ENCODE measurements at regions not wholly inside any gene's neighbourhood (a gene's known extent, or its start where the extent isn't known, plus 50 kb on each side); places are given as distances from the start of the nearest gene placed in this dataset.
"Not testable (repeated sequence)": the region's sequence is repeated elsewhere in the genome, so short reads cannot be mapped to it uniquely, and the experiment has no call there.

DNA sequence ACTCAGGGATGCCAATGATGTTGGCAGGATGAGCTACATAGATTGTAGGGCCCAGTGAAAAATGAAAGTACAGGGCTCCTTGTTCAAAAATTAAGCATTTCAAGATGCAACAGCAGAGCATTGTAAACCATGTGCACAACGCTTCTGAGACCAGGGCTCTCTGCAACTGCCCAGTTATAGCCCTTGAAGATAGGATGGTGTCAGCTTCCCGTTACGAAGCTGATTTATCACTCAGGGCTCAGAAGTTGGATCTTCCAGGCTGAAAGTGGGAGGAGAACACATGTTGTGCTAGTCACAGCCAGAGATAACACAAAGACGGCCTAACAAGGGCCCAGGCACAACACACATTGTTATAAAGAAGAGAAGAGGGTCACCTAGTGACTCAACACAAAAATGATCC is 466.7 kb downstream of the TUBA3C start:
- H3K27ac ChIP-seq (ENCODE audit: low read depth, low read length) = no peak overlapping the region
- Mint-ChIP-seq H3K4me1 (no peaks in the 10 kb centered on the region), H3K36me3 (ENCODE audit: low read depth) (no peaks in the 10 kb centered on the region), H3K9me3 (peaks cover 92% of the 10 kb centered on the region), H3K27me3 (ENCODE audit: insufficient read depth) (no peaks in the 10 kb centered on the region), H3K27ac (no peak overlapping the region), H3K4me3 (no peak overlapping the region)
- H3K27me3 ChIP-seq (ENCODE audit: control insufficient read depth, insufficient read depth, low read length, poor library complexity, severe bottlenecking) = no peaks in the 10 kb centered on the region
- TF ChIP-seq, protein P1, sequence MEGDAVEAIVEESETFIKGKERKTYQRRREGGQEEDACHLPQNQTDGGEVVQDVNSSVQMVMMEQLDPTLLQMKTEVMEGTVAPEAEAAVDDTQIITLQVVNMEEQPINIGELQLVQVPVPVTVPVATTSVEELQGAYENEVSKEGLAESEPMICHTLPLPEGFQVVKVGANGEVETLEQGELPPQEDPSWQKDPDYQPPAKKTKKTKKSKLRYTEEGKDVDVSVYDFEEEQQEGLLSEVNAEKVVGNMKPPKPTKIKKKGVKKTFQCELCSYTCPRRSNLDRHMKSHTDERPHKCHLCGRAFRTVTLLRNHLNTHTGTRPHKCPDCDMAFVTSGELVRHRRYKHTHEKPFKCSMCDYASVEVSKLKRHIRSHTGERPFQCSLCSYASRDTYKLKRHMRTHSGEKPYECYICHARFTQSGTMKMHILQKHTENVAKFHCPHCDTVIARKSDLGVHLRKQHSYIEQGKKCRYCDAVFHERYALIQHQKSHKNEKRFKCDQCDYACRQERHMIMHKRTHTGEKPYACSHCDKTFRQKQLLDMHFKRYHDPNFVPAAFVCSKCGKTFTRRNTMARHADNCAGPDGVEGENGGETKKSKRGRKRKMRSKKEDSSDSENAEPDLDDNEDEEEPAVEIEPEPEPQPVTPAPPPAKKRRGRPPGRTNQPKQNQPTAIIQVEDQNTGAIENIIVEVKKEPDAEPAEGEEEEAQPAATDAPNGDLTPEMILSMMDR (conservative IDR thresholded peaks at IDR 0.05) = no peak
- no peaks in the 10 kb centered on the region for H3K4me1 ChIP-seq (ENCODE audit: control insufficient read depth, insufficient read depth, low read length)
- WGBS, 2 experiments (ENCODE audit: insufficient coverage in 1 of 2, insufficient read length in 1 of 2) = 48 to 75% methylated on average over 4 of the region's 4 CpGs
- H3K4me3 ChIP-seq (ENCODE audit: low read length) = no peak overlapping the region
- no peak for DNase-seq
- no peak overlapping the region for H3K9ac ChIP-seq (ENCODE audit: extremely low read depth, low read length, poor library complexity, severe bottlenecking)
- H3K9me3 ChIP-seq (ENCODE audit: control insufficient read depth, low read length) = peaks cover 37% of the 10 kb centered on the region
- H3K36me3 ChIP-seq (ENCODE audit: control insufficient read depth, insufficient read depth, low read length) = no peaks in the 10 kb centered on the region

DNA sequence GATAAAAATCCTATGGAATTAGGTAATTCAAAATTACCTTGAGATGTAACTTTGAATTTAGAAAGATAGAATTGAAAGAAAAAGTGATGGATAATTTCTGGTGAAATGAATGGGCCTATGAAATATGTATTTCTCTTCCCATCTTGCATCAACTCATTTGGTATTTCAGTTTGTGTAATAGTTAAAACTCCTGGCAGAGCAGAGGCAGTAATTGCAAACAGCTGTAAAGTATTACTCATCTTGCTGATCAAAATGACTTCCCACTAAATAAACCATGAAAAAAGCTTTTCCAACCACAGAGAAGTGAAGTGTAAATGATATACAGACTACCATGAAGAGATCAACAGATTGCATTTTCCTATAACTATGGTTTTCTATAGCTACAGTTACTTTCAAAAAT is 471.0 kb downstream of the TUBA3C start:
- H3K4me3 ChIP-seq (ENCODE audit: low read length); H3K36me3 Mint-ChIP-seq (ENCODE audit: low read depth); H3K36me3 ChIP-seq (ENCODE audit: control insufficient read depth, insufficient read depth, low read length); H3K27me3 Mint-ChIP-seq (ENCODE audit: insufficient read depth); DNase-seq; H3K4me1 Mint-ChIP-seq; H3K9ac ChIP-seq (ENCODE audit: extremely low read depth, low read length, poor library complexity, severe bottlenecking); H3K27me3 ChIP-seq (ENCODE audit: control insufficient read depth, insufficient read depth, low read length, poor library complexity, severe bottlenecking); H3K4me1 ChIP-seq (ENCODE audit: control insufficient read depth, insufficient read depth, low read length); H3K27ac Mint-ChIP-seq; H3K27ac ChIP-seq (ENCODE audit: low read depth, low read length); H3K4me3 Mint-ChIP-seq: not testable (repeated sequence)
- H3K9me3 Mint-ChIP-seq = peaks cover 88% of the 10 kb centered on the region
- peaks cover 34% of the 10 kb centered on the region for H3K9me3 ChIP-seq (ENCODE audit: control insufficient read depth, low read length)

DNA sequence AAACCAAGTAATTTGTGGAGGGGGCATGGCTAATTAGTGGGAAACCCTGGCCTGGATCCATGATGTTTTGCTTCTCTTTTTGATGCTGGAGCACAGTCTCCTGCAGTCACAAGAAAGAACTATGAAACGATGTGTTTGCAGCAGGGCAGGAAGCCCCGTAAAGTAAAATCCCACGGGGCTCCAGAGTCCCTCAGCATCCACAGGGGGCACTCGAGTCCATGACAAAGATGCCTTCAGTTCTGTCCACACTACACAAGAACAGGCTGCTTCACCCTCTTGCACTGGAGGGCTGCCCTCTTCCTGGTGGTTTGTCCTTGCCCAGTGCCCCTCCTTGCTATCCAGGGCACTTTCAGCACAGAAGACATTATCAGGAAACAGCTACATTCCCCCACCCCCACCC is 475.1 kb downstream of the TUBA3C start:
- H3K9me3 ChIP-seq (ENCODE audit: control insufficient read depth, low read length) = peaks cover 17% of the 10 kb centered on the region
- not testable (repeated sequence) for DNase-seq; H3K4me3 Mint-ChIP-seq; H3K4me1 Mint-ChIP-seq; H3K36me3 ChIP-seq (ENCODE audit: control insufficient read depth, insufficient read depth, low read length); H3K4me1 ChIP-seq (ENCODE audit: control insufficient read depth, insufficient read depth, low read length); H3K27ac Mint-ChIP-seq; H3K27me3 Mint-ChIP-seq (ENCODE audit: insufficient read depth); H3K9ac ChIP-seq (ENCODE audit: extremely low read depth, low read length, poor library complexity, severe bottlenecking); H3K27me3 ChIP-seq (ENCODE audit: control insufficient read depth, insufficient read depth, low read length, poor library complexity, severe bottlenecking); H3K4me3 ChIP-seq (ENCODE audit: low read length); H3K27ac ChIP-seq (ENCODE audit: low read depth, low read length); H3K36me3 Mint-ChIP-seq (ENCODE audit: low read depth)
- 46% methylated on average over 4 of the region's 4 CpGs; no CpG with 5 or more reads in 1 of the 2 experiments for WGBS, 2 experiments (ENCODE audit: insufficient coverage in 1 of 2, insufficient read length in 1 of 2)
- H3K9me3 Mint-ChIP-seq = peaks cover 81% of the 10 kb centered on the region

DNA sequence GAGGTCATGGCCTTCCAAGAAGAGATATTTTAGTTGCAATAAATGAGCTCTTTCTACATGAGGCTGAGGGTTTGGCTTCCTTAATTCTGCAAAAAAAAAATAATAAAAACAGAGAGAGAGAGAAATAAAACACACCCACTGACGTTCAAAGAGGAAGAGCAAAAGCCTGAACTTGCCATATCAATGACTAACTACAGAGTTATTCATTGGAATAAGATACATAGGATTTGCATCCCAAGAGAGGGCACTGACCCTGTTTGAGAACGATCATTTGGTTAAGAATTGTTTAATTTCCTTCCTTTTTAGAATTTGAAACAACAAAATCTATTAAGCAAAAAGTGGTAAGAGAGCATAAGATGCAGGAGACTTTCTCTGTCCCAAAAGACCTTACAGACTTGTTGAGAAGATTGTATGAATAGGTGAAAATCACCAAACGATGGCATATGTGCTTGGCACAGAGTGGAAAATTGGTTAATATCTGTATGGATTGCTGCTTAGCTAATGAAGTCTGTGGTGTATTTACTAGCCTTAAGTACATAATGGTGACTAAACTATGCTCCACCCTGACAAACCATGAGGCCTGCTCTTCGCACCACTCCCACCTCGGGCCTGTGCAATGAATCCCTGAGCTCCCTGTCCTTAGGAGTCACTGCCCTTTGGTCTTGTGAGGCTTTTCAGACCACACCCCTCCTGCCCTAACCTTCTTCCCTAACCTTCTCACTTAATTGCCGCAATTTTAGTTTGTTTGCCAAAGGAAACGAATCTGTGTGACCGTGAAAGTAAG is 479.0 kb downstream of the TUBA3C start:
- H3K9me3 Mint-ChIP-seq = peaks cover 78% of the 10 kb centered on the region
- H3K27ac ChIP-seq (ENCODE audit: low read depth, low read length); H3K27ac Mint-ChIP-seq; H3K36me3 ChIP-seq (ENCODE audit: control insufficient read depth, insufficient read depth, low read length); H3K4me3 Mint-ChIP-seq; H3K27me3 Mint-ChIP-seq (ENCODE audit: insufficient read depth); H3K27me3 ChIP-seq (ENCODE audit: control insufficient read depth, insufficient read depth, low read length, poor library complexity, severe bottlenecking); H3K4me1 ChIP-seq (ENCODE audit: control insufficient read depth, insufficient read depth, low read length); H3K4me3 ChIP-seq (ENCODE audit: low read length); H3K36me3 Mint-ChIP-seq (ENCODE audit: low read depth); H3K9ac ChIP-seq (ENCODE audit: extremely low read depth, low read length, poor library complexity, severe bottlenecking); H3K4me1 Mint-ChIP-seq; DNase-seq: not testable (repeated sequence)
- peaks cover 20% of the 10 kb centered on the region for H3K9me3 ChIP-seq (ENCODE audit: control insufficient read depth, low read length)
- WGBS, 2 experiments (ENCODE audit: insufficient coverage in 1 of 2, insufficient read length in 1 of 2) = 90% methylated on average over 6 of the region's 8 CpGs; no CpG with 5 or more reads in 1 of the 2 experiments

DNA sequence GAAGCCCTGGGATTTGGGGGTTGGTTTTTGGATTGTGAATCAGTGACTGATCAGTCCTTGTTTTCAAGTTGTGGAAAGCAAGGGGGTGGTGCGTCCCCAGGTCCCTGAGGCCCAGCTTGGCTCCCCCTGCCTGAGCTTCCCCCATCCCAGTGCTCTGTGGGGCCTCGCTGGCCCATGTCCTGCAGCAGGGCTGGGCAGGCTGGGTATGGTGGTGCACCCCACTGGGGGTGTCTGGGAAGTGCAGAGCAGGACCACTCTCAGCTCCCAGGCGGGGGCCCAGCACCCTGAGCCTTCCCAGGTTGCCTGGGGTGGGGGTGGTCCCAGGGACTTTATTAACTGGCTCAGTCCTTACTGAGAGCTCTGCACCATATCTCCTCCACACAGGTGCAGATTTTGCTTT is 483.3 kb downstream of the TUBA3C start:
- H3K4me3 ChIP-seq (ENCODE audit: low read length); H3K36me3 ChIP-seq (ENCODE audit: control insufficient read depth, insufficient read depth, low read length); H3K4me3 Mint-ChIP-seq; H3K27me3 ChIP-seq (ENCODE audit: control insufficient read depth, insufficient read depth, low read length, poor library complexity, severe bottlenecking); DNase-seq; H3K4me1 Mint-ChIP-seq; H3K27ac Mint-ChIP-seq; H3K36me3 Mint-ChIP-seq (ENCODE audit: low read depth); H3K4me1 ChIP-seq (ENCODE audit: control insufficient read depth, insufficient read depth, low read length); H3K27me3 Mint-ChIP-seq (ENCODE audit: insufficient read depth); H3K27ac ChIP-seq (ENCODE audit: low read depth, low read length); H3K9ac ChIP-seq (ENCODE audit: extremely low read depth, low read length, poor library complexity, severe bottlenecking): not testable (repeated sequence)
- WGBS, 2 experiments (ENCODE audit: insufficient coverage in 1 of 2, insufficient read length in 1 of 2) = 55% methylated on average over 3 of the region's 3 CpGs; no CpG with 5 or more reads in 1 of the 2 experiments
- peaks cover 77% of the 10 kb centered on the region for H3K9me3 Mint-ChIP-seq
- H3K9me3 ChIP-seq (ENCODE audit: control insufficient read depth, low read length) = peaks cover 14% of the 10 kb centered on the region

DNA sequence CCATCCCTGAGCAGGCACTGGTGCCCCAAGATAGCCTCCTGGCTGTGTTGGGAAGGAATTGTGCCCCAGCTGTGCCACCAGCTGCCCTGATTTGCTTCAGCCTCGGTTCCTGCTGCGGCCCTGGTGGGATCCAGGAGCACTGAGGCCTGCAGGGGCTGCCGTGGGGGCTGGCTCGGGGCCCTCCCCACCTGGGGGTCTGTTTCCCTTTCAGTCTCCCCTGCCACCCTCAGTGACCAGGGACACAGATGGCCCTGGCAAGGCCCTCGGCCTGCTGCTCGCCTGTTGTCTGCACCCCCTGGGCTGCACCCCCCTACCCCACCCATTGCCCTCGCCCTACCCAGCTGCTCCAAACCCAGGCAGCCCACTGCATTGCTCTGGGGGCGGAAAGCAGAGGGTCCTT is 483.8 kb downstream of the TUBA3C start:
- 77% methylated on average over 7 of the region's 8 CpGs; no CpG with 5 or more reads in 1 of the 2 experiments for WGBS, 2 experiments (ENCODE audit: insufficient coverage in 1 of 2, insufficient read length in 1 of 2)
- not testable (repeated sequence) for H3K4me3 ChIP-seq (ENCODE audit: low read length); H3K36me3 Mint-ChIP-seq (ENCODE audit: low read depth); H3K27ac ChIP-seq (ENCODE audit: low read depth, low read length); H3K27me3 Mint-ChIP-seq (ENCODE audit: insufficient read depth); H3K4me1 Mint-ChIP-seq; H3K36me3 ChIP-seq (ENCODE audit: control insufficient read depth, insufficient read depth, low read length); H3K4me3 Mint-ChIP-seq; H3K4me1 ChIP-seq (ENCODE audit: control insufficient read depth, insufficient read depth, low read length); H3K9ac ChIP-seq (ENCODE audit: extremely low read depth, low read length, poor library complexity, severe bottlenecking); H3K27ac Mint-ChIP-seq; H3K27me3 ChIP-seq (ENCODE audit: control insufficient read depth, insufficient read depth, low read length, poor library complexity, severe bottlenecking); DNase-seq
- peaks cover 77% of the 10 kb centered on the region for H3K9me3 Mint-ChIP-seq
- H3K9me3 ChIP-seq (ENCODE audit: control insufficient read depth, low read length) = peaks cover 12% of the 10 kb centered on the region
